C4-2B (cell line): ENCODE measurements at regions not wholly inside any gene's neighbourhood (a gene's known extent, or its start where the extent isn't known, plus 50 kb on each side); places are given as distances from the start of the nearest gene placed in this dataset.

Experiments
- ZFX ChIP-seq: fragments of 450-650 bp; IDR thresholded peaks from 2 replicates; pipeline ENCODE4 v1.6.1; 2017
- TF ChIP-seq, protein P1 (sequence below): fragments of 450-650 bp; conservative IDR thresholded peaks from 2 replicates; pipeline ENCODE4 v1.5.1; 2017; ENCODE audit warnings: mild to moderate bottlenecking

DNA sequence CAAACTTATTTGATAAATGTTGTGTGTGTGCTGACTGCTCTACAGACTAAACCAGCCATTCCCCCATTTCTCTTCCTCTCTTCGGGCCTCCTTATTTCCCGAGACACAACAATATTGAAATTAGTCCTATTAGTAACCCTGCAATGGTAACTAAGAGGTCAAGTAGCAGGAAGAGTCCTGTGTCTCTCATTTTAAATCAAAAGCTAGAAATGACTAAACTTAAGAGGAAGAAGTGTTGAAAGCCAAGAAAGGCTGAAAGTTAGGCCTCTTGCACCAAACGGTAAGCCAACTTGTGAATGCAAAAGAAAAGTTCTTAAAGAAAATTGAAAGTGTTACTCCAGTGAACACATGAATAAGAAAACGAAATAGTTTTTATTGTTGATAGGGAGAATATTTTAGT is 357.8 kb upstream of the SLC7A11 start:
- TF ChIP-seq, protein P1, sequence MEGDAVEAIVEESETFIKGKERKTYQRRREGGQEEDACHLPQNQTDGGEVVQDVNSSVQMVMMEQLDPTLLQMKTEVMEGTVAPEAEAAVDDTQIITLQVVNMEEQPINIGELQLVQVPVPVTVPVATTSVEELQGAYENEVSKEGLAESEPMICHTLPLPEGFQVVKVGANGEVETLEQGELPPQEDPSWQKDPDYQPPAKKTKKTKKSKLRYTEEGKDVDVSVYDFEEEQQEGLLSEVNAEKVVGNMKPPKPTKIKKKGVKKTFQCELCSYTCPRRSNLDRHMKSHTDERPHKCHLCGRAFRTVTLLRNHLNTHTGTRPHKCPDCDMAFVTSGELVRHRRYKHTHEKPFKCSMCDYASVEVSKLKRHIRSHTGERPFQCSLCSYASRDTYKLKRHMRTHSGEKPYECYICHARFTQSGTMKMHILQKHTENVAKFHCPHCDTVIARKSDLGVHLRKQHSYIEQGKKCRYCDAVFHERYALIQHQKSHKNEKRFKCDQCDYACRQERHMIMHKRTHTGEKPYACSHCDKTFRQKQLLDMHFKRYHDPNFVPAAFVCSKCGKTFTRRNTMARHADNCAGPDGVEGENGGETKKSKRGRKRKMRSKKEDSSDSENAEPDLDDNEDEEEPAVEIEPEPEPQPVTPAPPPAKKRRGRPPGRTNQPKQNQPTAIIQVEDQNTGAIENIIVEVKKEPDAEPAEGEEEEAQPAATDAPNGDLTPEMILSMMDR, result no peak
- TF ChIP-seq ZFX, result no peak
